HG03139 (cell line): ENCODE measurements at regions not wholly inside any gene's neighbourhood (a gene's known extent, or its start where the extent isn't known, plus 50 kb on each side); places are given as distances from the start of the nearest gene placed in this dataset.
A peak's percentile ranks its signal among the peaks of the same experiment; 100 is the strongest.

Experiments used
- ATAC-seq: cut with Tn5 transposase; IDR thresholded peaks from one replicate; pipeline ENCODE4 v1.9.1; 2021; ENCODE audit not compliant: unreplicated experiment

GRCh38 chr10:92747066-92747465, 57.3 kb downstream of the HHEX start:
- no peak for ATAC-seq

DNA sequence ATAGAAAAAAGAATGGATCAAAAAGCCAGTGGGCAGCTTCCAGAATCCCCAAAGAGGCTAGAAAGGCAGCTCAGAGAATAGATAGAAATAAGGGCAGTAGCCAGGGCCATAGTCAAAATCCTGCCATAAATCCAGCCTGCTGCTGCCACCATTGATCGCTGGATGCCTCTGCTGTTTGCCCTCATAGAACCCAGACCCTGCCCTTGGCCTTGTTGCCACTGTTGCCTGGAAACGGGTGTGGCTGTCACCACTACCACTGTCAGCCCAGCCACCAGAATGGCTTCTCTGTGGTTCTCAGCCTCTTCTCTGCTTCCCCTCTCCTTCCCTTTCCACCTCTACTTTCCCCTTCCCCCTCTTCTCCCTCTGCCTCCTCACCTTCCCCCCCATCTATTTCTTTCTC, 57.8 kb downstream of the HHEX start:
- no peak for ATAC-seq

DNA sequence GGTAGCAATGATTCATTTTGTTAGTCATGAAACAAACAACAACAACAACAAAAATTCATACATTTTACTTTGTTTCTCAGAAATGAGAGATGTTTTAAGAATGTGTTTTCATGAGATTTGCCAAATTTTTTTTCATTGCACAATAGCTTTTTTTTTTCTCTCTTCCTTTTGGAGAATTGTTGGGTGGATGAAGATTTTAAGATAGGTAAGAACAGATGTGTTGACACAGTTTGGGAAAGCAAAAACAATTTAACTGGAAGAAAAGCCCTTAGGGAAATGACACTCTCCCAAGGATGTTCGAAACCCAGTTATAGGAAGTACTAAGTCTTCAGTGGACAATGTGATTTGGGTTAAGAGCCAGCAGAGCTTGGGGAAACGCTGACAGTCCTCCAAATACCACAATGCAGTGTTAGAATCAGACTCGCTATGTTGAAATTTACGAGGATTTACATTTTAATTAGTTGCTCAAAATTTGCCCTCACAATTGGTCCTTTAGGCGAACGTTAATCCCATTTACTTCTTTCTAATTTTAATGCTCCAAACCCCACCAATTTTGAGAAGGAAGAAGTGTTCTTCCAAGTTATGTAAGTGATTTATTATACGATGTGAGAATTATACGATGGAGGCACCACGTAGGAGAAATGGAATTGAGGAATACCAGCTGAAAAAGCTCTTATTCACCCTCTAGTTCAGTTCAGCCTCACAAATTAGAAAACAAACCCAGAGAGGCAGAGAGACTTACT, 61.2 kb downstream of the HHEX start:
- no peak for ATAC-seq

DNA sequence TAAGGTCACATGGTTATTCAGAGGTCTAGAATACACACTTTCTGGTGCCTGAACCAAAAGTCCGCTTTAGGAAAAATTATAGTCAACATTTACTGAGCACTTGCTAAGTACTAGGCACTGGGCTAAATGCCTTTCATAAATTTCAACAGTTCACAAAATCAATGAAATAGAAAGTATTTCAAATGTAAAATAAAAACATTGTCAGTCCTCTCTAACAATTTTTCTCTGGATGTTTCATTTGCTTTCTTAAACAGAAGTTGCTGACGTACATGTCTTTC, 61.7 kb downstream of the HHEX start:
- no peak for ATAC-seq

DNA sequence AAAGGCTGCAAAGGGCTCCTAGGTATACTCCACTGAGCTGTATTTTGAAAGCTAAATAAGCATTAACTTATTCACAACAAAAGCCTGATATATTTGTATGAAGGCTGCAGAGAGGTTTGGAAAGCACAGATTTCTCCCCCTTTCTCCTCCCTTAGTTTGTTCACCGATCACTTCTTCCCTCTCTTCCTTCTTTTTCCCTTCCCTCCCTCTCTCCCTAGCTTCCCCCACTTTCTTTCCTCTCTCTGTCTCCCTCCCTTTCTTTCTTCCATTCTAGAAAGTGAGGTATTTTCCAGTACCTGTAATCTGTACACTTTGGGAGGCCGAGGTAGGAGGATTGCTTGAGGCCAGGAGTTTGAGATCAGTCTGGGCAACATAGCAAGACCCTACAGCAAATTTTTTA, 62.1 kb downstream of the HHEX start:
- no peak for ATAC-seq

- no peak for ATAC-seq
Measured at GRCh38 chr10:92753865-92754264, 64.1 kb downstream of the HHEX start.

GRCh38 chr10:92755725-92756124, 66.0 kb downstream of the HHEX start:
- ATAC-seq: no peak

- ATAC-seq: peak; percentile 69
Measured at GRCh38 chr10:92756201-92757065, 66.7 kb downstream of the HHEX start.

GRCh38 chr10:92757066-92757710, 67.4 kb downstream of the HHEX start:
- peak; percentile 61 for ATAC-seq

DNA sequence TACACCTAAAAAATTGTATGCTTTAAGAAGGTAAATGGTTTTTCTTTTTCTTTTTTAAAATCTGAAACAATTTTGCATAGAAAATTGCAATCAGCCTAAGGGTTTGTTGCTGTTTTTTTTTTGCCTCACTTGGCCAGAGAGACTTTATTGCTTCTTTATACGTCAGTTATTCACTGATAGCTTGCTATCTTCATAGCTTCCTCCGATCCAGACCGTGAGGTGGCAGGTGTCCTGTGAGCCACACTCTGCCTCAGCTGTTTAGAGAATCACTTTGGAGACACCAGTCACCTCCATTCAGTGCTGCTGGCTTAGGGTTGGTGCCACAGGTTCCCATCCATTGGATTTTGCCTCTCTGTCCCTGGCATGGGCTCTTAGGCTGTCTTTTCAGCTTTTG, 68.0 kb downstream of the HHEX start:
- no peak for ATAC-seq

GRCh38 chr10:92758594-92758993, 68.8 kb downstream of the HHEX start:
- no peak for ATAC-seq

- ATAC-seq: no peak
Measured at GRCh38 chr10:92760609-92761008, 70.9 kb downstream of the HHEX start.

- ATAC-seq: no peak
Measured at GRCh38 chr10:92761571-92761970, 71.8 kb downstream of the HHEX start.

DNA sequence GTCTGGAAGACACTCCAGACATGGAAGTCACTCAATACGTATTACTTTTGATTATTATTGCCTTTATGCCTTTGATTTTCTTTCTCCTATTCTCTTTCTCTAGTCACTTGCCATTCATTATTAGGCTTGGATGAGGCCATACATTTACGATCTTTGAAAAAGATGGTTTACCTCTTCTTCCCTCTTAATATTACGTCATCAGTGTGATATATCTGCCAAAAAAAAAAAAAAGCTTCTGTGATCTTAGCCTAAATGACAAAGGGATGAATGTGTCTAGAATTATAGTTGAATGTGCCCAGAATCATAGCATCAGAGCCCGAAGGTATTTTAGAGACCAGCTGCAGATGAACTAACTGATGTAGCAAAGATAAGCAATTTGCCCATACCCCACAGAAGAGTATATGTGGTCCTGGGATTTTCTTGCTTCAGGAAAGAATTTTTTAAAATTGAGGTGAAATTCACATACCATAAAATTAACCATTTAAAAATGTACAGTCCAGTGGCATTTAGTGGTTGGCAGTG, 73.9 kb downstream of the HHEX start:
- ATAC-seq: no peak

- no peak for ATAC-seq
Measured at GRCh38 chr10:92766451-92766850, 76.7 kb downstream of the HHEX start.

- ATAC-seq: no peak
Measured at GRCh38 chr10:92768104-92768503, 78.3 kb downstream of the HHEX start.

DNA sequence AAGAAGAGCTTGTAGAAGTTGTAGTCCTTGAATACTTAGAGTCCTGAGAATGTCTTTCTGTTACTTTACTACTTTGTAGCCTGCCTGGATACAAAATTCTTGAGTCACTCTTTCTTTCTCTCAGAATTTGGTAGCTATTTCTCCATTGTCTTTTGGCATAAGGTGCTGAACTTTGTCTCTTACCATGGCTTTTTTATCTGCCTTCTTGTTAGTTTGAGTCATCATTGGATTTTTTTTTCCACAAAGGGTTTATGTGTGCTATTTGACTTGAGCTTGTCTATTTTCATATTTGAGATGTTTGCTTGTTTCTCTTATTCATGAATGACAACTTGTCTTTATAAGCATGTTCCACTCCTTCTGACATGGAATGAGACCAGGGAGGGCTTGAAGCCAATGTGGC, 74.5 kb upstream of the EXOC6 start:
- no peak for ATAC-seq

DNA sequence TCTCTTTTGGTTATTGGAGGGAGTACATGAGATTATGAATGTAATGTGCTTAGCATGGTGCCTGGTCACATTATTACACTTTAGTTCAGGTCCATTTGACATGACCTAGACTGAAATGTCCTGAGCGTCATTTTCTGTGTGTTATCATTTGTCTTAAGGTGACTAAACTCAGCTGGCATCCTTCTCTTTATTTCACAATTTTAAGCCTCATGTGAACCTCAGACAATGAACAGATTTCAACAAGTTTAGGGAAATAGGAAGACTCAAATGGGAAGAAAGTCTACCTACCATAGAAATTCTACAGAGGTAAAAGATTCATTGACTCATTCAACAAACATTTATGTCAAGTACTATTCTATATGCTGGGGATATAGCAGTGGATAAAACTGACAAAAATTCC, 70.2 kb upstream of the EXOC6 start:
- no peak for ATAC-seq

DNA sequence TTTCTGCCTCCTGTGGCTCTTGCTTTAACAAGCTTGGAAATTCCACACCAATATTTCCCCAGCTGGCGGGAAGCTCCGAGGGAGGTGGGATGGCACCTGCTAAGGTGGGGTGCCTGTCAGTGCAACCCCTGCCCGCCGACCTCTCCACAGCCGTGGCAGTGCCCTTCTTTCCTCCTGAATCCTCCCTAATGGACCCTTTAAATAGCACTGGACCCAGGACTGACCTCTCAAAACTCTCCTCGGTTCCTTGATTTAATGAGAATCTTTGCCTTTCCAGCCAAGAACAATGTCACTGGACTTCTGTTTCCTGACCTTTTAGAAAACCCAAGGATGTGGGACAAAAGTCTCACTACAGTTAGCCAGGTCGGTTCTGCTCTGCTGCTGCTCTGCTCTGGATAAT, 63.2 kb upstream of the EXOC6 start:
- ATAC-seq: no peak

DNA sequence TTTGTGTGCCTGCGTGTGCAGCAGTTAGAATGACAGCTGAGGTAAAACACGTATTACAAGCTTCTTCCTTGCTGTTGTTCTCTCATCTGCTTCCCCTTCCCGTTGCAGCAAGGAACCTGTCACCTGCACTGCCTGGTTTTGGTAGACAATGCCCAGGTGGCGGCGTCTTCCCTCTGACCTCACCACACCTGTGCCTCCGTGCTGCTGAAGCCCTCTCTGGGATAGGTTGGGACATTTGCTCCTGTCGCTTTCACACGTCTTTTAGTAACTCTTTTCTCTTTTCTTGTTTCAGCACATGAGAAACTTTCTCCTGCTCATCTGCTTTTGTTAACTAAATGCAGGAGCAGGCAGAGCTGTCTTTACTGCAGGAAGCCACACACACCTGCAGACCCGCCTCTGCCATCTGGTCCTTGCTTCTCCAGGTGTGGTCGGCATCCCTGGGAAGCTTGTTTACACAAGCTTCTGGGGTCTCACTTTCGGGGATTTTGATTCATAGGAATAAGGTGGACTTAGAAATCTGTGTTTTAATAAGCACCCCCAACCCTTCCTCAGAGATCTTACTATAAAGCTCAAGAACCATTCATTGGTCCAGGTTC, 60.7 kb upstream of the EXOC6 start:
- ATAC-seq: no peak

GRCh38 chr10:92789067-92789466, 59.3 kb upstream of the EXOC6 start:
- ATAC-seq: no peak

- no peak for ATAC-seq
Measured at GRCh38 chr10:92789786-92790185, 58.5 kb upstream of the EXOC6 start.
